HG02759 (cell line): ENCODE measurements at regions not wholly inside any gene's neighbourhood (a gene's known extent, or its start where the extent isn't known, plus 50 kb on each side); places are given as distances from the start of the nearest gene placed in this dataset.
"Not testable (repeated sequence)": the region's sequence is repeated elsewhere in the genome, so short reads cannot be mapped to it uniquely, and the experiment has no call there.

Source experiments
- ATAC-seq: cut with Tn5 transposase; IDR thresholded peaks from one replicate; pipeline ENCODE4 v1.9.1; 2021; ENCODE audit warnings: mild to moderate bottlenecking, moderate library complexity; ENCODE audit not compliant: unreplicated experiment

GRCh38 chr5:34550247-34550646, 105.9 kb upstream of the RAI14 start:
- no peak for ATAC-seq

GRCh38 chr5:34550964-34551363, 105.2 kb upstream of the RAI14 start:
- ATAC-seq = no peak

DNA sequence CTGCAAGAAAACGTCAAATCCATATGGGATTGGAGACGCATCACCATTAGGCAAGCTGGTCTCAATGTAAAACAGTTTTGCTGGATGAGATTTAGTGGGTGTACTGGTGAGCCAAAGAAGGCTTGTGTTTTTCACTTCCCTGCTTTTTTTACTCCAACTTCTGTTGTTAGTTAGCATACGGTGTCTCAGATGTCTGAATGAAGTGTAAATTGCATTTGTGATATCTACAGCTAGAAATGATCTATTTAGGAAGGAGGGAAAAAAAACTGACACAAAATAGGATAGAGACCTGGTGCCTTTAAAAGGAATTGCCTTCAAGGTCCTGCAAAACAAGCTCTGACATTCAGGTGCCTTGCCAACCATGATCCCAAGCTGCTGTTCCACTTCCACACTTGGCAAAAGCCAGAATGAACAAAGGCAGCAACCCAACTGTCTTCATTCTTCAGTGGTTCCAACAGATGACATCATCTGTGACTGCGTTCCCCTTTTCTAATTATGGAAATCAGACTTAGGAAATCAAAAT, 104.2 kb upstream of the RAI14 start:
- no peak for ATAC-seq

GRCh38 chr5:34552686-34553085, 103.4 kb upstream of the RAI14 start:
- ATAC-seq = no peak

GRCh38 chr5:34553581-34553980, 102.5 kb upstream of the RAI14 start:
- no peak for ATAC-seq

DNA sequence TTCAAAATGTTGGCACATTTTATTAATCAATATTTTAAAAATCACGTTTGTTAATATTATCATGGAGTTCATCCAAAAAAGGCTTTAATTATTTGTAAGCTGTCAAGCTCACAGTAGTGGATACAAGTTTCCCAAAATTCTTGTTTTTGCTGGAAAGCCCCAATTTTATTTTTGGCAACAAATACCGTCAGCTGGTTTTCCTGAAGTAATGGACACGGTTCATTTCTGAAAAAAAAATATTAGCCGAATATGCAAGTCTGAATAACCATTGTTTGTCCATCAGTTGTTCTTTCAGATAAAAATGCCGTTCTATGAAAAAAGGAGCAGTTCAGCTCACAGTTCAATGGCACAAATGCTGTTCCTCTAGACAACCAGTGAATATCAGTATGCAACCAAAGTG, 101.5 kb upstream of the RAI14 start:
- no peak for ATAC-seq

DNA sequence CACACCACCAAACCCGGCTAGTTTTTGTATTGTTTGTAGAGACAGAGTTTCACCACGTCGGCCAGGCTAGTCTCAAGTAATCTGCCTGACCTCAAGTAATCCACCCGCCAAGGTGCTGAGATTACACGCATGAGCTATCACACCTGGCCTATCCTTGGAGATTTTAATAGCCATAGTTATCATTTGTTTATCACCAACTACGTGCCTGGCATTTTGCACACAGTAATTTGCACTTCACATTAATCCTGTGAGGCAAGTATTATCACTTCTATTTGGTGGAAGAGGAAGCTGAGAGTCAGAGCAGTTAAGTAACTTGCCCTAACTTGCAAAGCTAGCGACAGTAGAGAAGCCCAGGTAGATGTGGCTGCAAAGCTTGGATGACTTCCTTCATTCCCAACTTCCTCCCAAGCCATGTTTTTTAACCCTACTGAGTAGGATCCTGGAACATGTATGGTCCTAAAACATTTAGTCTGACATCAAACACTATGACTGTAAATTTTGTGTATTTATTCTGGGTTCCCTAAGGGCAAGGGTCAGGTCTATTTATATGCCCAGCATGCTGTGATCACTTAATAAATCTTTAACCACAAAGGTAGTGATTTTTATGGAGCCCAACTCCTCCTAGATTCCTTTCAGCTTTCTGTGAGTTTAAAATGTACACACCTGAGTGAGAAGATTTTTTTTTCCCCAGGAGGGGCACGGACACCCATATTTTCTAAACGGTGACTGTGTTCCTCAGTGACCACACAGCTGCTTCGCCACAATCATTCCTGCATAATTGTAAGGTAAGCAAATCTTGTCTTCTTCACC, 100.2 kb upstream of the RAI14 start:
- ATAC-seq = no peak

GRCh38 chr5:34556509-34556782, 99.7 kb upstream of the RAI14 start:
- no peak for ATAC-seq

- not testable (repeated sequence) for ATAC-seq
Observed at GRCh38 chr5:34561581-34561980, 94.5 kb upstream of the RAI14 start.

GRCh38 chr5:34562791-34563190, 93.3 kb upstream of the RAI14 start:
- ATAC-seq = no peak

- ATAC-seq = no peak
Observed at GRCh38 chr5:34563269-34563668, 92.9 kb upstream of the RAI14 start.

- no peak for ATAC-seq
Observed at GRCh38 chr5:34563931-34564709, 92.0 kb upstream of the RAI14 start.

GRCh38 chr5:34564710-34565235, 91.4 kb upstream of the RAI14 start:
- no peak for ATAC-seq

- no peak for ATAC-seq
Observed at GRCh38 chr5:34570143-34570542, 86.0 kb upstream of the RAI14 start.

DNA sequence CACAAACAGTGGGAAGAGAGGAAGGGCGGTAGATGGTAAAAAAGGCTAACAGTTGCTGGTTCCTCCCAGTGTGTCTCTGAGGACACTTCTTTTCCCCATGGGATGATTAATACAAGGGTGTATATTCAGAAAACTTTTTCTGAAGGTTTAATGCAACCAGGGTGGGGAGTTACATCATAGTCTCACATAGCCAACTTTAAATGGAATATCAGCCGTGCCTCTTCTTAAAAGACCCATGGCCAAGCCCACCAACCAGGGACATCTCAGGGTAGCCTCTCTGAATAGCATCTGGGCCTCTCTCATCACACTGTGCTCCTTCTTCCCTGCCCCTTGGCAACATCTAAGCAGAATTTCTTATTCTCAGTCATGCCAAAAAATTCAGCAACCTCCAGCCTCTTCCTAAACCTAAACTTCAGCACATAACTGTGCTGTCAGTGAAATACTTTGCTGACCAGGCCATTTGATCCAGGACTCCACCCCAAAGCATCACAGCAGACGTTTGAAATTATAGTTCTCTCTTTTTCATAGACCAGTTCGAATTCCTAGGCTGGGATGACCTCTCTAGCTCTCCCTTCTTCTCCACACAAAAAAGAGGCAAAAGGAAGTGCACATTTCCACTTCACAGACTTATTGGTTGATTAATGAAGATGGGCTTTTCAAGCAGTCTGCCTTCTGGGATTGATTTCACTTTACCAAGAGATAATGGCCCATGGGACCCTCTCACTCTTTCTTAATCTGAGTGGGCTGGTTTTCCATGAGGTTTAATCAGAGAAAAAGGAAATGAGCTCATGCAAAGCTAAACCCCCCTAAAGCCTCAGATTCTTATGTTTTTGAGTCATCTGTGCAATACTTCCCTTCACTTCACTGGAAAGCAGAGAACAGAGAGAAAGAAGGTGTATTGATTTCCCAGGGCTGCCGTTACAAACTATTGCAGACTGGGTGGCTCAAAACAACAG, 85.1 kb upstream of the RAI14 start:
- no peak for ATAC-seq

- ATAC-seq = no peak
Observed at GRCh38 chr5:34571677-34572041, 84.5 kb upstream of the RAI14 start.

DNA sequence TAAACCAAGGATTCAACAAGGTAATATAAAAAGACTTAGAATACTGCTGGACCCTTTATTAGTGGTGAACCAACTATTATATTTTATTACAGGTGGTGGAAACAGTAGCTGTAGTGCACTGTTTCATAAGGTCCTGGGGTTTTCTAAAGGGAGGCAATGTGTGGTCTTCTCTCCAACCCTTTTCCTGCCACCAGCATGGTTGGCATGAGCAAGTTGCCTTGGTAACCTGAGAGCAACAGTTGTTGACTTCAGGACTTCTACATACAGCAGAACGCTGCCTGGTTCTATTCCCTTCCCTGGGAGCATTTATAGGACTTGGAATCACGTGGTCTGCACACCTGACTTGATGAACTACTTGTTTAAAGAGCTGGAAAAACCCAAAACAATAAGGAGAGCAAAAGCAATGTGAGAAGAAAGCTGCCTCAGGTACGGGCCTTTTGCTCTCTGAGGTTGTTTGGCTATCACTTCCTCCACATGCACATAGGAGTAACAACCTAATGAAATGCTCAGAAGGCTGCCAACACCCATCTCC, 81.1 kb upstream of the RAI14 start:
- no peak for ATAC-seq

GRCh38 chr5:34576891-34577666, 79.0 kb upstream of the RAI14 start:
- ATAC-seq = no peak

DNA sequence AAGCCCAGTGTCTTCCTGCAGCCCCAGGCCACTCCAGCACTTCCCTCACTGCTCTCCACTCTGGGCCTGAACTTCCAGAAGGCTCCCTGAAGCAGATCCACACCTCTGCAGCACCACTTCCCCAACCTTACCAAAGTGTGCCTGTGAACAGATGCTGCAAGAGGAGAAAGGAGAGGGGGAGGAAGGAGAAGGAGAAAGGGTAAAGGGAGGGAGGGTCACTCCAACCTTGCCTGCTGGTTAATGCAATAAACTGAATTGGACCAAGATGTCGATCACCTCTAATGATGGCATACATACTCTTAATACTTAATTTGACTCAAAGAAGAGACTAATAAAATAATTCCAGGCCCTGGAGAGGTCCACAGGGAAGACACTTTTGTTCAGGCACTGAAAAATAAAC, 77.2 kb upstream of the RAI14 start:
- ATAC-seq = no peak

- no peak for ATAC-seq
Observed at GRCh38 chr5:34580983-34581382, 75.1 kb upstream of the RAI14 start.
